MCF 10A (cell line): ENCODE measurements at regions not wholly inside any gene's neighbourhood (a gene's known extent, or its start where the extent isn't known, plus 50 kb on each side); places are given as distances from the start of the nearest gene placed in this dataset.
A peak's percentile ranks its signal among the peaks of the same experiment; 100 is the strongest.

Experiments
- BruUV-seq: library from RNA; stranded (reverse); fragments of 400-500 nt; replicated peaks from 2 replicates; lab custom pipeline; 2021; lab: Mats Ljungman, UMichigan
- CTCF ChIA-PET: fragments of 300-600 bp; sonication (Branson Sonifier 250); formaldehyde crosslinking; extraction: SDS; loops from one replicate; lab custom pipeline; 2021; ENCODE audit warnings: antibody characterized with exemption, inconsistent platforms; lab: Yijun Ruan, JAX
- POLR2A ChIA-PET: fragments of 300-600, 350-650 bp; sonication (Branson Sonifier 250); formaldehyde crosslinking; extraction: SDS; loops from one replicate; lab custom pipeline; 2020; ENCODE audit warnings: antibody characterized with exemption, inconsistent platforms; lab: Yijun Ruan, JAX
- DNase-seq: peaks from one replicate; pipeline ENCODE4 v3.0.0-alpha.2; 2018; ENCODE audit not compliant: unreplicated experiment
- H3K27ac Mint-ChIP-seq: one replicate; pipeline ENCODE4 v1.8.0; 2022; ENCODE audit warnings: mild to moderate bottlenecking, low read depth, mixed read lengths; ENCODE audit not compliant: unreplicated experiment
- H3K27me3 Mint-ChIP-seq: one replicate; pipeline ENCODE4 v1.8.0; 2022; ENCODE audit warnings: mixed read lengths; ENCODE audit not compliant: insufficient read depth, unreplicated experiment
- H3K36me3 Mint-ChIP-seq: one replicate; pipeline ENCODE4 v1.8.0; 2022; ENCODE audit warnings: mild to moderate bottlenecking, moderate library complexity, mixed read lengths; ENCODE audit not compliant: insufficient read depth, unreplicated experiment
- H3K4me1 Mint-ChIP-seq: one replicate; pipeline ENCODE4 v1.8.0; 2022; ENCODE audit warnings: mixed read lengths; ENCODE audit not compliant: insufficient read depth, unreplicated experiment
- H3K4me3 Mint-ChIP-seq: one replicate; pipeline ENCODE4 v1.8.0; 2022; ENCODE audit warnings: mild to moderate bottlenecking, moderate library complexity, mixed read lengths; ENCODE audit not compliant: unreplicated experiment
- H3K9me3 Mint-ChIP-seq: one replicate; pipeline ENCODE4 v1.8.0; 2022; ENCODE audit warnings: mixed read lengths; ENCODE audit not compliant: unreplicated experiment
- intact Hi-C: fragments of 100-400 bp; cut with micrococcal nuclease; formaldehyde crosslinking; loops from 2 replicates; pipeline ENCODE4 v1.14.1; 2022
- TF ChIP-seq, protein P1 (sequence below): fragments of 200-600 bp; IDR thresholded peaks from one replicate; pipeline ENCODE4 v1.8.0; 2022; ENCODE audit warnings: antibody characterized with exemption, mild to moderate bottlenecking; ENCODE audit not compliant: unreplicated experiment

DNA sequence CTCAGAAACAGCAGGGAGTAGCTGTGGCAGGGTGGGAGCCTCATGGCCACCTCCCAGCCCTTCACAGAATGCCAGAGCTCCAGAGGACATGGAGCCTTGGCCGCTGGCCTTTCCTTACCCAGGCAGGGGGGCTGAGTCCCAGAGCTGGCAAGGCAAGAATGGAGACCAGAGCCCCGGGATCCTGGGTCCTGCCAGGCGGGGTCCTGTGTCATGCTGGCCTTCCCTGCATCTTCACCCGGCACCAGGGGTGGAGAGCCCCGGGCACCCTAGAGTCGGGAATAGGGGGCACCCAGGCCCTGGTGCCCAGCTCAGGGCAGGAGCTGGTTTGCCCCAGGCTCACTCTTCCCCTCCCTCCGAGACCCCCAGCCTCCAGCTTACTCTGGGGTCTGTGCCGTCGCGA is 519.9 kb downstream of the TBC1D22A start:
- BruUV-seq = no TSS peak
- no peak for DNase-seq
- Mint-ChIP-seq H3K4me3 (no peak overlapping the region), H3K27ac (no peak overlapping the region), H3K36me3 (peaks cover 7% of the 10 kb centered on the region), H3K9me3 (no peaks in the 10 kb centered on the region), H3K27me3 (peaks cover 29% of the 10 kb centered on the region), H3K4me1 (peaks cover 6% of the 10 kb centered on the region)
- intact Hi-C loops = no loop called here
- ChIA-PET CTCF (no interaction called here), POLR2A (interaction anchor here (0.7 kb wide), 1 partner anchor 331 kb away, joined by 3 read pairs; no protein-coding TSS in a partner anchor)
- TF ChIP-seq, protein P1, sequence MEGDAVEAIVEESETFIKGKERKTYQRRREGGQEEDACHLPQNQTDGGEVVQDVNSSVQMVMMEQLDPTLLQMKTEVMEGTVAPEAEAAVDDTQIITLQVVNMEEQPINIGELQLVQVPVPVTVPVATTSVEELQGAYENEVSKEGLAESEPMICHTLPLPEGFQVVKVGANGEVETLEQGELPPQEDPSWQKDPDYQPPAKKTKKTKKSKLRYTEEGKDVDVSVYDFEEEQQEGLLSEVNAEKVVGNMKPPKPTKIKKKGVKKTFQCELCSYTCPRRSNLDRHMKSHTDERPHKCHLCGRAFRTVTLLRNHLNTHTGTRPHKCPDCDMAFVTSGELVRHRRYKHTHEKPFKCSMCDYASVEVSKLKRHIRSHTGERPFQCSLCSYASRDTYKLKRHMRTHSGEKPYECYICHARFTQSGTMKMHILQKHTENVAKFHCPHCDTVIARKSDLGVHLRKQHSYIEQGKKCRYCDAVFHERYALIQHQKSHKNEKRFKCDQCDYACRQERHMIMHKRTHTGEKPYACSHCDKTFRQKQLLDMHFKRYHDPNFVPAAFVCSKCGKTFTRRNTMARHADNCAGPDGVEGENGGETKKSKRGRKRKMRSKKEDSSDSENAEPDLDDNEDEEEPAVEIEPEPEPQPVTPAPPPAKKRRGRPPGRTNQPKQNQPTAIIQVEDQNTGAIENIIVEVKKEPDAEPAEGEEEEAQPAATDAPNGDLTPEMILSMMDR = no peak

- Mint-ChIP-seq H3K27me3 (peaks cover 26% of the 10 kb centered on the region), H3K4me1 (peaks cover 8% of the 10 kb centered on the region), H3K4me3 (no peak overlapping the region), H3K9me3 (no peaks in the 10 kb centered on the region), H3K27ac (no peak overlapping the region), H3K36me3 (peaks cover 6% of the 10 kb centered on the region)
- TF ChIP-seq, protein P1 = no peak
- ChIA-PET CTCF (no interaction called here), POLR2A (no interaction called here)
- DNase-seq = peak; percentile 50
- no TSS peak for BruUV-seq
- intact Hi-C loops = no loop called here
These were observed 519.0 kb downstream of the TBC1D22A start for GRCh38 chr22:47281126-47282106.

- Mint-ChIP-seq H3K27me3 (peaks cover 22% of the 10 kb centered on the region), H3K4me3 (no peak overlapping the region), H3K27ac (no peak overlapping the region), H3K9me3 (no peaks in the 10 kb centered on the region), H3K36me3 (no peaks in the 10 kb centered on the region), H3K4me1 (peaks cover 19% of the 10 kb centered on the region)
- TF ChIP-seq, protein P1 = no peak
- POLR2A ChIA-PET = interaction anchor here (0.7 to 1.0 kb wide), 3 partner anchors 10 to 96 kb away, joined by 4 read pairs; no protein-coding TSS in a partner anchor
- intact Hi-C loops = no loop called here
- CTCF ChIA-PET = no interaction called here
- no peak for DNase-seq
- no TSS peak for BruUV-seq
These were observed 517.9 kb downstream of the TBC1D22A start for GRCh38 chr22:47280301-47280700.

GRCh38 chr22:47279746-47280145 is 517.3 kb downstream of the TBC1D22A start:
- Mint-ChIP-seq H3K4me3 (no peak overlapping the region), H3K9me3 (no peaks in the 10 kb centered on the region), H3K36me3 (no peaks in the 10 kb centered on the region), H3K27me3 (peaks cover 16% of the 10 kb centered on the region), H3K27ac (no peak overlapping the region), H3K4me1 (peaks cover 24% of the 10 kb centered on the region)
- no TSS peak for BruUV-seq
- DNase-seq = no peak
- TF ChIP-seq, protein P1 = no peak
- intact Hi-C loops = no loop called here
- ChIA-PET CTCF (no interaction called here), POLR2A (interaction anchor here (0.7 to 1.0 kb wide), 2 partner anchors 43 to 97 kb away, joined by 4 read pairs; no protein-coding TSS in a partner anchor)
